Panc1 (cell line): ENCODE measurements at regions not wholly inside any gene's neighbourhood (a gene's known extent, or its start where the extent isn't known, plus 50 kb on each side); places are given as distances from the start of the nearest gene placed in this dataset.
A peak's percentile ranks its signal among the peaks of the same experiment; 100 is the strongest.

Experiments used
- ATAC-seq: fragments of 200-7000 bp; cut with Tn5 transposase; 2 replicates; pipeline ENCODE4 v1.9.1; 2020; ENCODE audit warnings: mild to moderate bottlenecking, moderate library complexity
- BruUV-seq: library from RNA; stranded (reverse); fragments of 400-500 nt; replicated peaks from 2 replicates; lab custom pipeline; 2021; lab: Mats Ljungman, UMichigan
- CTCF ChIA-PET: fragments of 300-600 bp; sonication (Branson Sonifier 250); formaldehyde crosslinking; loops from one replicate; lab custom pipeline; 2022; ENCODE audit warnings: antibody characterized with exemption; lab: Charles Lee
- POLR2A ChIA-PET: fragments of 300-600 bp; sonication (Branson Sonifier 250); formaldehyde crosslinking; loops from one replicate; lab custom pipeline; 2022; ENCODE audit warnings: antibody characterized with exemption; lab: Charles Lee
- DNase-seq: peaks from one replicate; pipeline ENCODE4 v3.0.0-alpha.2; 2010; ENCODE audit warnings: low read depth, low spot score
- H3K27ac ChIP-seq: 2 replicates; pipeline ENCODE4 v1.5.1; 2011; ENCODE audit warnings: mild to moderate bottlenecking, low read length, inconsistent platforms
- H3K27me3 ChIP-seq: fragments of 200-500 bp; sonication (Bioruptor generic); 2 replicates; pipeline ENCODE4 v1.6.0; 2014; ENCODE audit warnings: low read length, inconsistent platforms; ENCODE audit not compliant: control insufficient read depth, insufficient read depth
- H3K36me3 ChIP-seq: fragments of 200-500 bp; sonication (Bioruptor generic); 2 replicates; pipeline ENCODE4 v1.5.1; 2014; ENCODE audit warnings: inconsistent platforms, mild to moderate bottlenecking, low read length, moderate library complexity; ENCODE audit not compliant: control insufficient read depth, insufficient read depth
- H3K4me1 ChIP-seq: 2 replicates; pipeline ENCODE4 v1.5.1; 2011; ENCODE audit warnings: inconsistent platforms, mild to moderate bottlenecking, low read length, moderate library complexity; ENCODE audit not compliant: control insufficient read depth, insufficient read depth
- H3K4me3 ChIP-seq, 2 experiments: 2 replicates each; pipeline ENCODE4 v1.5.1; 2011 to 2012; ENCODE audit warnings: low read depth in 2 of 2, low read length in 2 of 2, mild to moderate bottlenecking in 2 of 2, inconsistent platforms in 1 of 2, moderate library complexity in 1 of 2
- H3K9me3 ChIP-seq: fragments of 200-500 bp; sonication (Bioruptor generic); 2 replicates; pipeline ENCODE4 v1.5.1; 2014; ENCODE audit warnings: low read depth, mild to moderate bottlenecking, inconsistent platforms, low read length, moderate library complexity; ENCODE audit not compliant: control insufficient read depth, insufficient read depth
- CTCF ChIP-seq: fragments of 450-650 bp; IDR thresholded peaks from 2 replicates; pipeline ENCODE4 v1.5.1; 2017; ENCODE audit warnings: mild to moderate bottlenecking
- POLR2AphosphoS5 ChIP-seq: IDR thresholded peaks from 2 replicates; pipeline ENCODE4 v1.6.1; 2012; ENCODE audit warnings: mild to moderate bottlenecking, low read depth, low read length, moderate library complexity
- REST ChIP-seq, 2 experiments: IDR thresholded peaks; 2 replicates each; pipeline ENCODE4 v1.6.1; 2011 to 2012; ENCODE audit warnings: low read depth in 2 of 2, control low read depth in 1 of 2, low read length in 1 of 2, mild to moderate bottlenecking in 1 of 2, moderate library complexity in 1 of 2; ENCODE audit not compliant: insufficient read depth in 1 of 2
- SIN3A ChIP-seq: IDR thresholded peaks from 2 replicates; pipeline ENCODE4 v1.6.1; 2012; ENCODE audit warnings: low read depth, mild to moderate bottlenecking, low read length, moderate library complexity, borderline replicate concordance; ENCODE audit not compliant: insufficient read depth
- TCF7L2 ChIP-seq: IDR thresholded peaks from 2 replicates; pipeline ENCODE4 v1.6.1; 2011; ENCODE audit warnings: mild to moderate bottlenecking, low read depth, low read length, inconsistent platforms
- in situ Hi-C: cut with HindIII; loops from 2 replicates; pipeline ENCODE4 v1.10.0; 2016; ENCODE audit warnings: low sequenced_read_pairs, low pct_unique_long_range_greater_than_20kb
- intact Hi-C: fragments of 100-400 bp; cut with micrococcal nuclease; formaldehyde crosslinking; loops from one replicate; pipeline ENCODE4 v1.10.0; 2022; ENCODE audit not compliant: unreplicated experiment

GRCh38 chr13:50697746-50698539 is 145.5 kb downstream of the DLEU7 start:
- Histone ChIP-seq H3K9me3 (no peaks in the 10 kb centered on the region), H3K27me3 (no peaks in the 10 kb centered on the region), H3K4me1 (peaks cover 2% of the 10 kb centered on the region; the same call in 1 of the 2 replicates), H3K27ac (peak overlapping the region; percentile 13; the same call in 1 of the 2 replicates), H3K4me3 (no peak overlapping the region), H3K36me3 (no peaks in the 10 kb centered on the region)
- no TSS peak for BruUV-seq
- ATAC-seq (no peak), DNase-seq (no peak)
- TF ChIP-seq TCF7L2 (no peak), REST (IDR thresholded peaks at IDR 0.05; ENCODE audit: insufficient read depth in 1 of 2, low read depth in 2 of 2, low read length in 1 of 2) (no peak), SIN3A (no peak), POLR2AphosphoS5 (no peak)
- ChIA-PET CTCF (no interaction called here), POLR2A (interaction anchor here (0.7 kb wide), 1 partner anchor 738 kb away, joined by 4 read pairs; no protein-coding TSS in a partner anchor)
- intact Hi-C loops (no loop called here), in situ Hi-C loops (no loop called here)

GRCh38 chr13:50699874-50700663 is 143.4 kb downstream of the DLEU7 start:
- H3K27ac ChIP-seq: no peak overlapping the region
- H3K4me1 ChIP-seq: no peaks in the 10 kb centered on the region; the same call in 1 of the 2 replicates
- no peak overlapping the region for H3K4me3 ChIP-seq
- DNase-seq (no peak), ATAC-seq (no peak)
- no TSS peak for BruUV-seq
- H3K27me3 ChIP-seq: no peaks in the 10 kb centered on the region
- no peaks in the 10 kb centered on the region for H3K36me3 ChIP-seq
- TF ChIP-seq REST (IDR thresholded peaks at IDR 0.05; ENCODE audit: insufficient read depth in 1 of 2, low read depth in 2 of 2, low read length in 1 of 2) (no peak), SIN3A (no peak), POLR2AphosphoS5 (no peak), CTCF (no peak), TCF7L2 (no peak)
- in situ Hi-C loops: no loop called here
- ChIA-PET CTCF (no interaction called here), POLR2A (no interaction called here)
- intact Hi-C loops: no loop called here
- no peaks in the 10 kb centered on the region for H3K9me3 ChIP-seq
